Iris pigment epithelial cell (primary cell): ENCODE measurements at regions not wholly inside any gene's neighbourhood (a gene's known extent, or its start where the extent isn't known, plus 50 kb on each side); places are given as distances from the start of the nearest gene placed in this dataset.
A peak's percentile ranks its signal among the peaks of the same experiment; 100 is the strongest.
"Not testable (repeated sequence)": the region's sequence is repeated elsewhere in the genome, so short reads cannot be mapped to it uniquely, and the experiment has no call there.

Experiments used
- DNase-seq: peaks from one replicate; pipeline ENCODE4 v3.0.0-alpha.2; 2011; ENCODE audit warnings: low read depth

DNA sequence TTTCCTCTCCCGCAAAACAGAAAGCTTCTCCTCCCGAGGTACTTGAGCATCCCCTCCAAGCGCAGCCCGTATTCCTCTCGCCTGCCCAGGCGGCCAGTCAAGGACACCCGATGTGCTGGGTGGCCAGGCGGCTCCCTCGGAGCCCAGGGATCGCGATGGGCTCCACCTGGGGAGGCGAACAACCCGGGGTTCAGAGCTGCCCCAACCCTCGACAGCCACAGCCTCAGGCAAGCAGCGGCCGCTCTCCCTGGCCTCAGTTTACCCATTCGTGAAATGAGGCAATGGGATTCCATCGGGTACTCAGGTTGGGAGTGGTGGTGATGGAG lies 147.4 kb downstream of the CYP26A1 start:
- DNase-seq, result no peak

GRCh38 chr10:93221521-93221920 lies 147.8 kb downstream of the CYP26A1 start:
- DNase-seq, result no peak

GRCh38 chr10:93222211-93222754 lies 148.6 kb downstream of the CYP26A1 start:
- peak; percentile 51 for DNase-seq

GRCh38 chr10:93222876-93223275 lies 149.2 kb downstream of the CYP26A1 start:
- DNase-seq, result no peak

- DNase-seq, result no peak
These were observed 149.6 kb downstream of the CYP26A1 start for GRCh38 chr10:93223336-93223735.

GRCh38 chr10:93224005-93224779 lies 150.5 kb downstream of the CYP26A1 start:
- no peak for DNase-seq

DNA sequence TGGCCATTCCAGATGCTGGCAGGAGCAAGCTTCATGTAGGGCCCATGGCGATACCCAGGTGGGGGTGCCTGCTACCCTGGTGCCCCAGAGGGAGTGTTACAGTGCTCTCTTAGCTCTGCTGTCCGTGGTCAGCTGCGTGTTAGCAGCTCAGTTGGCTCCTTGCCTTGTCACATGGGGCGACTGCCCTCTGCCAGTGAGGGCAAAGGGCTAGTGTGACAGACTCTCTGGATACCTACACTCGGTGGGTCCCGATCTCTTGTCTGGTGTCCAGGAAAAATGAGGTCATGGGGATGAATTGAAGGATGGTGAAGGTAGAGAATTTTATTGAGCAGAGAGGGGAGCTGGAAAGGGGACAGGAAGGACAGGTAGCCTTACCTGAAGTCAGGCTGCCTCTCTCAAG lies 152.2 kb downstream of the CYP26A1 start:
- DNase-seq, result no peak

GRCh38 chr10:93226619-93227018 lies 152.9 kb downstream of the CYP26A1 start:
- DNase-seq, result no peak

- not testable (repeated sequence) for DNase-seq
These were observed 156.9 kb downstream of the CYP26A1 start for GRCh38 chr10:93230596-93230995.

- not testable (repeated sequence) for DNase-seq
These were observed 158.5 kb downstream of the CYP26A1 start for GRCh38 chr10:93232159-93232558.

- DNase-seq, result not testable (repeated sequence)
These were observed 161.2 kb downstream of the CYP26A1 start for GRCh38 chr10:93234940-93235339.

DNA sequence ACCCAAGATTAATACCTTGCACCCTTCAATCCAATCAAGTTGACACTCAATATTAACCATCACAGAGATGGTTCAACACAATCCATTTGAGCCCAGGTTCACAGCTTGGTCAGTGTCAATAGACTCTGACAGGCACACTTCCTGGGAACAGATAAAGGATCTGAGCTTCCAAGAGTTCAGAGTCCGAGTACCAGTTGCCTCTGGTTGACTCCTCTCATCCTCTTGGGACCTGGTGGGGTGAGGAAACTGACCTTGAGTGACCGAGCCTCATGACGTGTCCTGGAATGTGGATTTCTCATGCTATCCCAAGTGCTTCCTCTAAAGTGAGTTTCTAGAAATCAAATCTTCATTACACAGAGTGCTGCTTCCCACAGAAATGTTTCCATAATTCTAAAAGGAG lies 162.0 kb downstream of the CYP26A1 start:
- peak; percentile 63 for DNase-seq

DNA sequence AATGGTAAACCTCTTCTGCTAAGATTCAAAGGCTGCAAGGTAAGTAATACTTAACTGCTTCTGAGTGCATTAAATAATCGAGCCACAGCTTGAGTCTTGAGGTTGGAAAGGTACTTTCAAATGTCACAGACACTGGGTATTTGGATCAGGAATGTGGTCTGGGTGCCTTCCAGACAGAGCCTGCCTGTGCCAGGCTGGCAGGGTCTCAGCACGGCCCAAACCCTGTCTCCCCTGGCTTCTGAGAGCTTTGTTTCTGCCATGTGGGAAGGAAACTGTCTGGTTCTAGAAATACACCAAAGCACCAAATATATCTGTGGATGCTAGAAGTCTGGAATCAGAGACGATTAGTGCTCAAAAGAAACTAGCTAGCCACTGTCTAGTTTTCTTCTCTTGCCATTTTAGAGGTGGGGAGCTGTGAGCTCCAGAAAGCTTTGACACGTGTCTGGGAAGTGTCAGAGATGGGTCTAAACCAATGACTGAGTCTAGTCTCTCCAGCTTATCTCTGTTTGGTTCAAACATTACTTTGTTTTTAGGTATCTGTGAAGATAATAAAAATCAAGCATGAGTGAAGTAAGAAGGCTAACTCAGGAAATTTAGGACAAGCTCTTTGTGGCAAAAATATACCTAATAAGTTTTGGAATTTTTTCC lies 162.8 kb downstream of the CYP26A1 start:
- DNase-seq, result no peak

DNA sequence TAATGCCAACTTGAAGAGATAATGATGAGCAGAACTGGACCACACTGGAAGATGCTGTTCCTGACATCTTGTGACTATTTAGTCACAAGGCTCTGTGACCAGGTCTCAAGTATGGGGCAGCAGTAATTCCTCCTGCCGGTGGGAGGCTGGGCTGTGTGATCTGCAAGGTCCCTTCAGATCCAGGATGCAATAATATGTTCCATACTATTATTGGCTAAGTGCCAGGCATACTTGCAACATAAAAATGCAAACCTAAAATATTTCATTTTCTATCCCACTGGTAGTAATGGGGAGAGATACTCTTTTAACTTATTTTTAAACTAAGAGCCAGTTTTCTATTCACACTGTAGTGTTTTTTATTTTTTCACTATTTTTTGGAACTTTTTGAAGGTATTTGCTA lies 171.5 kb downstream of the CYP26A1 start:
- no peak for DNase-seq

- DNase-seq, result peak; percentile 47
These were observed 172.1 kb downstream of the CYP26A1 start for GRCh38 chr10:93245779-93246178.

DNA sequence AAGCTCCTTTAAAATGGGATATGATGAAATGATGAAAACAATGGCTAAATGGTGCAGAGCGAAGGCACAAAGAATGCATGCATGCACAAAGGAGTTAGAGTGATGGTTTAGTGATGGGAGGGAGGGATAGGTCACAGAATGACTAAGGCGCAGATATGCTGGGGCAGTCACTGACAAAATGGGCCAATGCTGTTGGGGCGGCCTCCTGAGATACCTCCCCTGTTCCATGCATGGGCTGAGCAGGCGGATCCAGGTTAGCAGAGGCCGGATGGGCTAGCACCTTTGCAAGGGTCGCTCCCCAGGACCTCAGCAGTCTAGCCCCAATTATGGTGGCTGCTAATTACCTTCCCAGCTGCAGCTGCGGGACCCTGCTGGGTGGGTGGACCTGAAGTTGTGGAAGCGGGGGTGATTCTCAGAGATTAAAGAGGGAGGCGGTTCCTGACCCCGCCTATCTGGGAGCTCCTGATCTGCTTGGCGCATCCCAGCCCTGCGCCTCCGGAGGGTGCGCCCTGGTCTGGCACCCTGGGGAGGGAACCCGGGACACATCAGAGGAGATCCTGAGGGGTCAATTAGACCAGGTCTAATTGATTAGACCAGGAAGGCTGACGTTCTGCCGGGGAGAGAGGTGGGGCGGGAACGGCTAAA lies 175.0 kb downstream of the CYP26A1 start:
- no peak for DNase-seq

DNA sequence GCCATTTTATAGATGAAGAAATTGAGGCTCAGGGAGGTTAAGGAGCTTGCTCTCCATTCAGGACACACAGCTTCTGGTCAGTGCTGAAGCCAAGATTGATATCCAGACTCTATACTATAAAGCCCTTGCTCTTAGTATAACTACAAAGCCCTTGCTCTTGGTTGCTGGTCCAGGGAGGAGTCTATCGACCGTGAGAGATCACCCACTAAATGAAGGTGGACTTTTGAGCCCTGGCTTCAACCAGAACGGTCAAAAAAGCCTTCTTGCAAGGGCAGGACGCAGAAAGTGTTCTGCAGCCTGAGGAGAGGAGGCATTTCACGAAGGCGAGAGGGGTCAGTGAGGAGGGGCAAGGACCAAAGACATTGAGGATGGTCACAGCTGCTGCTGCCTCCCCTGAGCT lies 176.3 kb downstream of the CYP26A1 start:
- DNase-seq, result no peak

GRCh38 chr10:93254180-93254853 lies 180.6 kb downstream of the CYP26A1 start:
- DNase-seq, result no peak

GRCh38 chr10:93255546-93255945 lies 181.9 kb downstream of the CYP26A1 start:
- no peak for DNase-seq
